ENCODE measurements at regions not wholly inside any gene's neighbourhood (a gene's known extent, or its start where the extent isn't known, plus 50 kb on each side); places are given as distances from the start of the nearest gene placed in this dataset.

- no peaks in the 10 kb centered on the region for H3K27me3 ChIP-seq (ENCODE audit: insufficient read depth, low read length, poor library complexity, severe bottlenecking)
- H3K4me2 ChIP-seq (ENCODE audit: low read depth, low read length, poor library complexity, severe bottlenecking), result no peak overlapping the region
- H4K20me1 ChIP-seq (ENCODE audit: insufficient read depth, low read length, poor library complexity, severe bottlenecking), result no peaks in the 10 kb centered on the region
- H3K4me3 ChIP-seq (ENCODE audit: low read length, poor library complexity, severe bottlenecking), result no peak overlapping the region
- TF ChIP-seq CTCF (conservative IDR thresholded peaks at IDR 0.05; ENCODE audit: low read length) (no peak), EZH2phosphoT487 (IDR thresholded peaks at IDR 0.05; ENCODE audit: borderline replicate concordance) (no peak)
- no peaks in the 10 kb centered on the region for H3K79me2 ChIP-seq (ENCODE audit: insufficient read depth, low read length)
- H3K9me3 ChIP-seq (ENCODE audit: insufficient read depth, low read depth, low read length), result no peaks in the 10 kb centered on the region
- no peaks in the 10 kb centered on the region for H3F3A ChIP-seq (ENCODE audit: low read depth)
- H3K9ac ChIP-seq (ENCODE audit: low read depth, low read length, poor library complexity, severe bottlenecking), result no peak overlapping the region
- no peaks in the 10 kb centered on the region for H3K36me3 ChIP-seq (ENCODE audit: insufficient read depth, low read length)
- H2AFZ ChIP-seq (ENCODE audit: low read length), result no peak overlapping the region
- H3K9me2 ChIP-seq (replicated peaks; ENCODE audit: low read depth, low read length), result no peaks in the 10 kb centered on the region
- peaks cover 22% of the 10 kb centered on the region for H3K4me1 ChIP-seq (ENCODE audit: insufficient read depth, low read length, poor library complexity, severe bottlenecking)
Observed at GRCh38 chr3:31185062-31185357, 290.5 kb upstream of the GADL1 start.

GRCh38 chr3:31186041-31186440, 291.6 kb upstream of the GADL1 start:
- TF ChIP-seq CTCF (conservative IDR thresholded peaks at IDR 0.05; ENCODE audit: low read length) (no peak), EZH2phosphoT487 (IDR thresholded peaks at IDR 0.05; ENCODE audit: borderline replicate concordance) (no peak)
- Histone ChIP-seq H3K9me2 (replicated peaks; ENCODE audit: low read depth, low read length) (no peaks in the 10 kb centered on the region), H3K79me2 (ENCODE audit: insufficient read depth, low read length) (no peaks in the 10 kb centered on the region), H3K9me3 (ENCODE audit: insufficient read depth, low read depth, low read length) (no peaks in the 10 kb centered on the region), H3K4me3 (ENCODE audit: low read length, poor library complexity, severe bottlenecking) (no peak overlapping the region), H3K27me3 (ENCODE audit: insufficient read depth, low read length, poor library complexity, severe bottlenecking) (no peaks in the 10 kb centered on the region), H3K4me1 (ENCODE audit: insufficient read depth, low read length, poor library complexity, severe bottlenecking) (peaks cover 22% of the 10 kb centered on the region), H3K9ac (ENCODE audit: low read depth, low read length, poor library complexity, severe bottlenecking) (no peak overlapping the region), H4K20me1 (ENCODE audit: insufficient read depth, low read length, poor library complexity, severe bottlenecking) (no peaks in the 10 kb centered on the region), H3K4me2 (ENCODE audit: low read depth, low read length, poor library complexity, severe bottlenecking) (no peak overlapping the region), H3K36me3 (ENCODE audit: insufficient read depth, low read length) (no peaks in the 10 kb centered on the region), H3F3A (ENCODE audit: low read depth) (no peaks in the 10 kb centered on the region), H2AFZ (ENCODE audit: low read length) (no peak overlapping the region)

- H3K9me2 ChIP-seq (replicated peaks; ENCODE audit: low read depth, low read length), result no peaks in the 10 kb centered on the region
- H2AFZ ChIP-seq (ENCODE audit: low read length), result no peak overlapping the region
- H4K20me1 ChIP-seq (ENCODE audit: insufficient read depth, low read length, poor library complexity, severe bottlenecking), result no peaks in the 10 kb centered on the region
- TF ChIP-seq EZH2phosphoT487 (IDR thresholded peaks at IDR 0.05; ENCODE audit: borderline replicate concordance) (no peak), CTCF (conservative IDR thresholded peaks at IDR 0.05; ENCODE audit: low read length) (no peak)
- no peaks in the 10 kb centered on the region for H3F3A ChIP-seq (ENCODE audit: low read depth)
- no peak overlapping the region for H3K4me3 ChIP-seq (ENCODE audit: low read length, poor library complexity, severe bottlenecking)
- no peaks in the 10 kb centered on the region for H3K9me3 ChIP-seq (ENCODE audit: insufficient read depth, low read depth, low read length)
- H3K36me3 ChIP-seq (ENCODE audit: insufficient read depth, low read length), result no peaks in the 10 kb centered on the region
- H3K27me3 ChIP-seq (ENCODE audit: insufficient read depth, low read length, poor library complexity, severe bottlenecking), result no peaks in the 10 kb centered on the region
- no peak overlapping the region for H3K9ac ChIP-seq (ENCODE audit: low read depth, low read length, poor library complexity, severe bottlenecking)
- peaks cover 22% of the 10 kb centered on the region for H3K4me1 ChIP-seq (ENCODE audit: insufficient read depth, low read length, poor library complexity, severe bottlenecking)
- H3K79me2 ChIP-seq (ENCODE audit: insufficient read depth, low read length), result no peaks in the 10 kb centered on the region
- H3K4me2 ChIP-seq (ENCODE audit: low read depth, low read length, poor library complexity, severe bottlenecking), result no peak overlapping the region
Observed at GRCh38 chr3:31187380-31187779, 292.9 kb upstream of the GADL1 start.

Data from Loucy (cell line).